ENCODE measurements at regions not wholly inside any gene's neighbourhood (a gene's known extent, or its start where the extent isn't known, plus 50 kb on each side); places are given as distances from the start of the nearest gene placed in this dataset.
"Not testable (repeated sequence)": the region's sequence is repeated elsewhere in the genome, so short reads cannot be mapped to it uniquely, and the experiment has no call there.

DNA sequence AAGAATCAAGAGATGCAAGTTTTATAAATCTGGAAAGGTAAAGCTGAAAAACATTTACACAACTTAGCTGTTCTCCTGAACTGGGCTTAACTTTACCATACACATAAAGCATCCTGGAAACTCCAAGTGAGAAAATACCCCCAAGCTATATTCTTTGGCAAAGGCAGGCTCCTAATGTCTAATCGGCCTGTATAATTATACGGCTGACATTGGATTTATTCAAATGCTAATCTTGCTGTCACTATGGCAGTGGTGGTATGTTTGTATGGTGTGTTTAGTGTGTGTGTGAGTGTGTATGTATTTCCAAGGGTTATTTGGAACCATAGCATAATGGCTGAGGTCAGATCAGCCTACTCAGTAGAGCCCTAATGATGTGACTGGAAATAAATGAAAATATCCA lies 1031.8 kb upstream of the ZEB2 start:
- no peak for DNase-seq (ENCODE audit: low read depth in 2 of 2, low spot score in 1 of 2)

GRCh38 chr2:145548479-145548878 lies 1028.6 kb upstream of the ZEB2 start:
- DNase-seq (ENCODE audit: low read depth in 2 of 2, low spot score in 1 of 2), result no peak

GRCh38 chr2:145547620-145548019 lies 1027.7 kb upstream of the ZEB2 start:
- no peak for DNase-seq (ENCODE audit: low read depth in 2 of 2, low spot score in 1 of 2)

- no peak for DNase-seq (ENCODE audit: low read depth in 2 of 2, low spot score in 1 of 2)
These were observed 1026.2 kb upstream of the ZEB2 start for GRCh38 chr2:145546091-145546490.

- no peak for DNase-seq (ENCODE audit: low read depth in 2 of 2, low spot score in 1 of 2)
These were observed 1023.9 kb upstream of the ZEB2 start for GRCh38 chr2:145543856-145544255.

GRCh38 chr2:145543155-145543554 lies 1023.2 kb upstream of the ZEB2 start:
- DNase-seq (ENCODE audit: low read depth in 2 of 2, low spot score in 1 of 2), result no peak

- DNase-seq (ENCODE audit: low read depth in 2 of 2, low spot score in 1 of 2), result no peak
These were observed 1021.1 kb upstream of the ZEB2 start for GRCh38 chr2:145541028-145541427.

DNA sequence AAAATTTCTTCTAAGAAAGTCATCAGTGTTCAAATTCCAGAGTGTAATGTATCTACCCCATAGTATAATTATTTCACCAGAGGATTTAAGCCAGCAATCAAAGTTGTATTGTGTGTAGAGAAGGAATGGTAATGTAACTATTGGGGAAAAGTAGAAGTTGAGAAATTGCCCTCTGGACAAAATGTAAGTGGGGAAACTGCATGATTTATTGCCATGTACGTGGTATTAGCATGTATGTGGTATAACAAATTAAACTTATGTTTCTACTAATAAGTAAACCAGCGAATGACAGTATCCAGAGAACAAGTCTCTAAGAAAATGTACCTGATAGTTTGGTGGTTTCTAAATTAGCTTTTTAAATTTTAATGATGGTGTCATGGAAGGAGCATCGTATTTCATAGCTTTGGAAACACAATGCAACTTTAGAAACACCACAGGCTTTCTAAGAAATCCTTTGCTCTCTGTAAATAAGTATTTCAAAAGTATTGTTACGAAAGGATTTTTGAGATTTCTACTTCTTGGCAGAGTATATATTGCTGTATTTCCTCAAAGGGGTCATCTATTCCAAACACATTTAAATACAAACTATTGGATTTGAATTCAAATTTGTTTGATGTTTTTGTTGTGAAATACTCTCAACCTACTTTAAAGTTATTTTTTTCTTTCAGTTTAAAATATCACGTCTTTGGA lies 1018.9 kb upstream of the ZEB2 start:
- no peak for DNase-seq (ENCODE audit: low read depth in 2 of 2, low spot score in 1 of 2)

- DNase-seq (ENCODE audit: low read depth in 2 of 2, low spot score in 1 of 2), result no peak
These were observed 1010.7 kb upstream of the ZEB2 start for GRCh38 chr2:145530653-145531052.

- no peak for DNase-seq (ENCODE audit: low read depth in 2 of 2, low spot score in 1 of 2)
These were observed 1004.9 kb upstream of the ZEB2 start for GRCh38 chr2:145524836-145525235.

- DNase-seq (ENCODE audit: low read depth in 2 of 2, low spot score in 1 of 2), result no peak
These were observed 1004.4 kb upstream of the ZEB2 start for GRCh38 chr2:145524303-145524702.

DNA sequence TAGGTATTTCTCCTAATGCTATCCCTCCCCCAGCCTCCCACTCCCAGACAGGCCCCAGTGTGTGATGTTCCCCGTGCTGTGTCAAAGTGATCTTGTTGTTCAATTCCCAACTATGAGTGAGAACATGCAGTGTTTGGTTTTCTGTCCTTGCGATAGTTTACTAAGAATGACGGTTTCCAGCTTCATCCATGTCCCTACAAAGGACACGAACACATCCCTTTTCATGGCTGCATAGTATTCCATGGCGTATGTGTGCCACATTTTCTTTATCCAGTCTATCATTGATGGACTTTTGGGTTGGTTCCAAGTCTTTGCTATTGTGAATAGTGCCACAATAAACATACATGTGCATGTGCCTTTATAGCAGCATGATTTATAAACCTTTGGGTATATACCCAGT lies 999.3 kb upstream of the ZEB2 start:
- not testable (repeated sequence) for DNase-seq (ENCODE audit: low read depth in 2 of 2, low spot score in 1 of 2)

DNA sequence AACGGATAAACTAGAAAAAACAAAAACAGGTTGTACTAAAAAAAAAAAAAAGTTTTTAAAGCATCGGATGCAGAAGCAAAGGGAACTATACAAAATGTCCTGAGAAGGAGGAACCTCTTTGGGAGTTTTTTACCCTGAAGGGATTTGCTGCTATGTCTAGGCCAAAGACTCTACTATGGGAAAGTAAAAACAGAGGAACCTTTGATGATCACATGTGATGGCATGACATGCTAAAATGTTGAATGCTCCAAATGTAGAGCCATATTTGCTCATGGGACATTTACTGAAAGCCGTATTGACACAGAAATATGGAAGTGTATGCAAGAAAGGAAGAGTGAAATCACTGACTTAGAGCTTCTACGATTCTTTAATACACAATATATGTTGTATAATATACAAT lies 992.0 kb upstream of the ZEB2 start:
- DNase-seq (ENCODE audit: low read depth in 2 of 2, low spot score in 1 of 2), result no peak

- no peak for DNase-seq (ENCODE audit: low read depth in 2 of 2, low spot score in 1 of 2)
These were observed 983.6 kb upstream of the ZEB2 start for GRCh38 chr2:145503511-145503910.

DNA sequence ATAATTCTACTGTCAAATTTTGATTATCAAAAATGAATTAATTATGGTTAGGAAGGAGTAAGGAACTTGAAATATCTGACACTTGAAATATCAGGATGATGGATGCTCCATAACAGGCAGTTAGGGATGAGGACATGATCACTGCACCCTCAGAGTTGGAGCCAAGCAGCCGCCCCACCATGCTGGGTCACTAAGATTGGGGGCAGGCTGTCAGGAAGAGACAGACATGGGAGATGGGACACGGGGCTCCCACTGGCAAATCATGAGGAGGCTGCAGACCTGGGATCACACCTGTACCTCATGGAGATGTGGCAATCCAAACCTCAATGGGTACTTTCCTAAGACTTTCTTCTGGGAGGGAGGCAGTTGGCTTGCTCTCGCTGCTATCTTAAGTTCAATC lies 982.0 kb upstream of the ZEB2 start:
- DNase-seq (ENCODE audit: low read depth in 2 of 2, low spot score in 1 of 2), result no peak

GRCh38 chr2:145495590-145495989 lies 975.7 kb upstream of the ZEB2 start:
- no peak for DNase-seq (ENCODE audit: low read depth in 2 of 2, low spot score in 1 of 2)

DNA sequence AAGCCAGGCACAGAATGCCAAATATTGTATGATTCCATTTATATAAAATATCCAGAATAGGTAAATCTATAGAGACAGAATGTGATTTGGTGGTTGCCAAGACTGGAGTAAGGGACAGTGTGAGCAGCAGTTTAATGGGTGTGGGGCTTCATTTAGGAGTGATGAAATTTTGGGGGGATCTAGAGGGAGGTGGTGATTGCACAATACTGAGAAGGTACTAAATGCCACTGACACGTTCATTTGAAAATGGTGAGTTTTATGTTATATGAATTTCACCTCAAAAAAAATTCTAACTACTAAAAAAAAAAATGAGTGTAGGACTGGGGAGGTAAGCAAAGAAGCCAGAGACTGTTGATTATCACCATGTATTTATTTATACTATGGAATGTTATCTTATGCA lies 974.5 kb upstream of the ZEB2 start:
- DNase-seq (ENCODE audit: low read depth in 2 of 2, low spot score in 1 of 2), result no peak

DNA sequence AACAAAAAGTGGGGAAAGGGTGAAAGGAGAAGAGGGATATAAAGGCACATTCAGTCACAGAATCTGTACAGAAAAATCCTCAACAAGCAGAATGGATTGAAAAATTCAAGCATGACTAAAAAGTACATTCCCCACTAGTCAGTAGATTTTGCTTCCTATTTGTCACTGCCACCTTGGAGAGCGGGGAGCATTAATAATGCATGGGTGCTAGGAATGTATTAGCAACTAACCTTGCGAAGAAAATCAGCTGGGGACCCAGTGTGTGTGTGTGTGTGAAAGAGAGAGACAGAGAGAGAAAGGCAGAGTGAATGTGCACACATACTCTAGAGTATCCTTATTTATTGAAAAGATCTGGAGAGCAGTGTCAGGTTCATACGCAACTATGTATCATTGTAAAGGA lies 968.7 kb upstream of the ZEB2 start:
- no peak for DNase-seq (ENCODE audit: low read depth in 2 of 2, low spot score in 1 of 2)

- DNase-seq (ENCODE audit: low read depth in 2 of 2, low spot score in 1 of 2), result no peak
These were observed 964.7 kb upstream of the ZEB2 start for GRCh38 chr2:145484448-145485097.

- DNase-seq (ENCODE audit: low read depth in 2 of 2, low spot score in 1 of 2), result no peak
These were observed 963.9 kb upstream of the ZEB2 start for GRCh38 chr2:145483854-145484253.

- DNase-seq (ENCODE audit: low read depth in 2 of 2, low spot score in 1 of 2), result no peak
These were observed 961.5 kb upstream of the ZEB2 start for GRCh38 chr2:145481334-145481922.

GRCh38 chr2:145464866-145465265 lies 944.9 kb upstream of the ZEB2 start:
- DNase-seq (ENCODE audit: low read depth in 2 of 2, low spot score in 1 of 2), result no peak

DNA sequence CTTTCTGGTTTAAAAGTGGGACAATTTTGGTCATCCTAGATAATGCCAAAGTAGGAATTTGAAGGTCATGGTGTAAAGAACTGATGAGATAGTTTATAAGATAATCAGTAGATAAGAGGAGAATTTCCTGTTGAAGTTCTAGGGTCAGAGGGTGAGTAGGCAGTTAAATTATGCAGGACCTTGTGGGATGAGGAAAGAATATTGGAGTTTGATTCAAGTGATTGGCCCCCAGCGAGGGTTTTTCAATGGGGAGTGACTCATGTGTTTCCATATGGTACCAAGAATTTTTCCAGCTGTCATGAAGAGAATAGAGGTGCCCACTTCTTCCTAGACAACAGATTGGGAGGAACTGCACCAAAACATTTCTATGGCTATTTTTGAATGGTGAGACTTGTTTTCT lies 940.2 kb upstream of the ZEB2 start:
- DNase-seq (ENCODE audit: low read depth in 2 of 2, low spot score in 1 of 2), result no peak

All from stimulated activated CD8-positive, alpha-beta memory T cell treated with anti-CD3 and anti-CD28 coated beads, Interleukin-4, amount 100 ng/mL, for 1 hour (primary cell).